ENCODE measurements at regions not wholly inside any gene's neighbourhood (a gene's known extent, or its start where the extent isn't known, plus 50 kb on each side); places are given as distances from the start of the nearest gene placed in this dataset.
"Not testable (repeated sequence)": the region's sequence is repeated elsewhere in the genome, so short reads cannot be mapped to it uniquely, and the experiment has no call there.

DNA sequence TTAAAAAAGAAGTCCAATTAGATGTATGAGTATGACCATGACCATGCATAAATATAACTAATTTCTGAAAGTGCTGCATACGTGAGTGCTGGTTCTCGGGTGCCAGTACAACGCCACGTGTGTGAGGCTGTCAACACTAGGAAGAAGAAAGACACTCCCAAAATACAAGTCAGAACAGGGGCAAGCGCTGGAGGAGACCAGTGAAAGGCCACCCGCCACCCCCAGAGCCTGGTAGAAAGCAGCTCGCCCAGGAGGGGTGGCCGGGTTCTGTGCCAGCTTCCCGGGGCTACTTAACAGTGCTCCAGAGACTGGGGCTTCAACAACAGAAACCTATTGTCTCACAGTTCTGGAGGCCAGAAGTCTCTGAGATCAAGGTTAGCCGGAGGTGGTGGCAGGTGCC, 147.6 kb downstream of the RTP5 start:
- H3K9me3 ChIP-seq (ENCODE audit: low read depth, low read length), result no peaks in the 10 kb centered on the region
- no peak overlapping the region for H3K27ac ChIP-seq
- H3K4me3 ChIP-seq, result no peak overlapping the region
- no peaks in the 10 kb centered on the region for H3K36me3 ChIP-seq (ENCODE audit: insufficient read depth, low read length)
- no peak overlapping the region for H3K9ac ChIP-seq (ENCODE audit: insufficient read length)
- no peak for DNase-seq (ENCODE audit: low read depth, low spot score)
- TF ChIP-seq FOXP2 (optimal IDR thresholded peaks at IDR 0.05; ENCODE audit: control extremely low read depth, extremely low read length, insufficient read depth), result no peak
- TF ChIP-seq EZH2 (IDR thresholded peaks at IDR 0.05), result no peak
- no peak for TF ChIP-seq POLR2AphosphoS5 (IDR thresholded peaks at IDR 0.05; ENCODE audit: borderline replicate concordance, low read depth, low read length)

- not testable (repeated sequence) for H3K4me3 ChIP-seq; H3K27ac ChIP-seq; H3K36me3 ChIP-seq (ENCODE audit: insufficient read depth, low read length); H3K9ac ChIP-seq (ENCODE audit: insufficient read length); H3K9me3 ChIP-seq (ENCODE audit: low read depth, low read length); DNase-seq (ENCODE audit: low read depth, low spot score)
Measured at GRCh38 chr2:242018416-242018815, 148.9 kb downstream of the RTP5 start.

- TF ChIP-seq EZH2 (IDR thresholded peaks at IDR 0.05) (no peak), POLR2AphosphoS5 (IDR thresholded peaks at IDR 0.05; ENCODE audit: borderline replicate concordance, low read depth, low read length) (no peak), FOXP2 (optimal IDR thresholded peaks at IDR 0.05; ENCODE audit: control extremely low read depth, extremely low read length, insufficient read depth) (no peak)
- no peak for DNase-seq (ENCODE audit: low read depth, low spot score)
- no peak overlapping the region for H3K9ac ChIP-seq (ENCODE audit: insufficient read length)
Measured at GRCh38 chr2:242019344-242019743, 149.8 kb downstream of the RTP5 start.

DNA sequence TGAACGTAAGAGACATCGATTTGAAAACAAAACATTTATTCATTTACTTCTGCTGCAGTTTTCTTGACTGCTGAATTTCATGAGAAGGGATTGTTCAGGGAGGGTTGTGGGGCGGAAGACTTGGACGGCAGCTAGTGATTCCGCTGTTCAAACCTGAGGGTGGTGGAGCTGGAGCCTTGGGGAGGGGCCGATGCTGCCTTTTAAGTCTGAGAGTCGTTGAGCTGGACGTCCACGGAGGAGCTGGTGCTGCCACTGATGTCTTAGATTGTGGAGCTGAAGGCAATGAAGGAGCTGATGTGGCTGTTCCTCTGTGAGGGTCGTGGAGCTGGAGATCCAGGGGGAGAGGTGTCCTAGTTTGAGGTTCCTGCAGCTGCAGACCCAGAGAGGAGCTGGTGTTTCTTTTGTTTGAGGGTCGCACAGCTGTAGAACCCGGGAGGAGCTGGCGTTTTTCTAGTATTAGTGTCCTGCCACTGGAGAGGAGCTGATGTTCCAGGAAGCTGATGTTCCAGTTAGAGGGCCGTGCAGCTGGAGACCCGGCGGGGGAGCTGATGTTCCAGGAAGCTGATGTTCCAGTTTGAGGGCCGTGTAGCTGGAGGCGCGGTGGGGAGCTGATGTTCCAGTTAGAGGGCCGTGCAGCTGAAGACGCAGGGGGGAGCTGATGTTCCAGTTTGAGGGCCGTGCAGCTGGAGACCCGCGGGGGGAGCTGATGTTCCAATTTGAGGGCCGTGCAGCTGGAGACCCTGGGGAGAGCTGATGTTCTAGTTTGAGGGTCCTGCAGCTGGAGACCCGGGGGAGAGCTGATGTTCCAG, 150.9 kb downstream of the RTP5 start:
- no peaks in the 10 kb centered on the region for H3K9me3 ChIP-seq (ENCODE audit: low read depth, low read length)
- H3K36me3 ChIP-seq (ENCODE audit: insufficient read depth, low read length), result no peaks in the 10 kb centered on the region
- DNase-seq (ENCODE audit: low read depth, low spot score), result peak; percentile 18
- TF ChIP-seq FOXP2 (optimal IDR thresholded peaks at IDR 0.05; ENCODE audit: control extremely low read depth, extremely low read length, insufficient read depth) (no peak), EZH2 (IDR thresholded peaks at IDR 0.05) (no peak), POLR2AphosphoS5 (IDR thresholded peaks at IDR 0.05; ENCODE audit: borderline replicate concordance, low read depth, low read length) (no peak)
- H3K27ac ChIP-seq, result no peak overlapping the region
- no peak overlapping the region for H3K9ac ChIP-seq (ENCODE audit: insufficient read length)
- peak overlapping the region; percentile 30; the same call in 1 of the 2 replicates for H3K4me3 ChIP-seq

More at GRCh38 chr2:242019344-242019743, 149.8 kb downstream of the RTP5 start:
- H3K4me3 ChIP-seq, result no peak overlapping the region
- no peaks in the 10 kb centered on the region for H3K9me3 ChIP-seq (ENCODE audit: low read depth, low read length)
- H3K27ac ChIP-seq, result no peak overlapping the region
- H3K36me3 ChIP-seq (ENCODE audit: insufficient read depth, low read length), result no peaks in the 10 kb centered on the region

DNA sequence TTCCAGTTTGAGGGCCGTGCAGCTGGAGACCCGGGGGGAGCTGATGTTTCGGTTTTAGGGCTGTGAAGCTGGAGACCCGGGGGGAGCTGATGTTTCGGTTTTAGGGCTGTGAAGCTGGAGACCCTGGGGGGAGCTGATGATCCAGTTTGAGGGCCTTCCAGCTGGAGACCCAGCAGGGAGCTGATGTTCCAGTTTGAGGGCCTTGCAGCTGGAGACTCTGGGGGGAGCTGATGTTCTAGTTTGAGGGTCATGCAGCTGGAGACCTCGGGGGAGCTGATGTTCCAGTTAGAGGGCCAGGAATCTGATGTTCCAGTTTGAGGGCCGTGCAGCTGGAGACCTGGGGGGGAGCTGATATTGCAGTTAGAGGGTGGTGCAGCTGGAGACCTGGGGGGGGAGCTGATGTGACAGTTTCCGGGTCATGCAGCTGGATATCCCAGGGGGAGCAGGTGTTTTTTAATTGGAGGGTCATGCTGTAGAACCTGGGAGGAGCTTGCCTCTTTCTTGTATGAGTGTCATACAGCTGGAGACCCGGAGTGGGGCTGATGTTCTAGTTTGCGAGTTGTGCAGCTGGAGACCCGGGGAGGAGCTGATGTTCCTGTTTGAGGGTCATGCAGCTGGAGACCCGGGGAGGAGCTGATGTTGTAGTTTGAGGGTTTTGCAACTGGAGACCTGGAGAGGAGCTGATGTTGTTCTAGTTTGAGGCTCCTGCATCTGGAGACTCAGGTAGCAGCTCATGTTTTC, 153.2 kb downstream of the RTP5 start:
- Histone ChIP-seq H3K4me3 (no peak overlapping the region), H3K36me3 (ENCODE audit: insufficient read depth, low read length) (no peaks in the 10 kb centered on the region), H3K9ac (ENCODE audit: insufficient read length) (no peak overlapping the region), H3K27ac (no peak overlapping the region), H3K9me3 (ENCODE audit: low read depth, low read length) (no peaks in the 10 kb centered on the region)
- TF ChIP-seq POLR2AphosphoS5 (IDR thresholded peaks at IDR 0.05; ENCODE audit: borderline replicate concordance, low read depth, low read length), result no peak
- TF ChIP-seq EZH2 (IDR thresholded peaks at IDR 0.05), result no peak
- no peak for TF ChIP-seq FOXP2 (optimal IDR thresholded peaks at IDR 0.05; ENCODE audit: control extremely low read depth, extremely low read length, insufficient read depth)
- no peak for DNase-seq (ENCODE audit: low read depth, low spot score)

DNA sequence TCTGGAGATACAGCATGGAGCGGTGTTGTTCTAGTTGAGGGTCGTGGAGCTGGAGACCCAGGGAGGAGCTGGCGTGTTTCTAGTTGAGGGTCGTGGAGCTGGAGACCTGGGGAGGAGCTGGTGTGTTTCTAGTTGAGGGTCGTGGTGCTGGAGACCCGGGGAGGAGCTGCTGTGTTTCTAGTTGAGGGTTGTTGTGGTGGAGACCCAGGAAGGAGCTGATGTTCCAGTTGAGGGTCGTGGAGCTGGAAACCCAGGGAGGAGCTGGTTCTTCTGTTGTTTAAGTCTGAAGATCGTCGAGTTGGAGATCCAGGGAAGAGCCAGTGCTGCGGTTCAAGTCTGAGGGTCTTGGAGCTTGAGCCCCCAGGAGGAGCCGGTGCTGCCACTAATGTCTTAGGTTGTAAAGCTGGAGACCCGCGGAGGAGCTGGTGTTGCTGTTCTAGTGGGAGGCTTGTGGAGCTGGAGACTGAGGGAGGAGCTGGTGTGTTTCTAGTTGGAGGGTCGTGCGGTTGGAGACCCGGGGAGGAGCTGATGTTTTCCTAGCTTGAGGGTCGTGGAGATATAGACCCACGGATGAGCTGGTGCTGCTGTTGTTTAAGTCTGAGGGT, 155.3 kb downstream of the RTP5 start:
- no peak for DNase-seq (ENCODE audit: low read depth, low spot score)
- Histone ChIP-seq H3K4me3 (no peak overlapping the region), H3K27ac (no peak overlapping the region), H3K9me3 (ENCODE audit: low read depth, low read length) (no peaks in the 10 kb centered on the region), H3K9ac (ENCODE audit: insufficient read length) (no peak overlapping the region), H3K36me3 (ENCODE audit: insufficient read depth, low read length) (no peaks in the 10 kb centered on the region)
- no peak for TF ChIP-seq EZH2 (IDR thresholded peaks at IDR 0.05)
- TF ChIP-seq POLR2AphosphoS5 (IDR thresholded peaks at IDR 0.05; ENCODE audit: borderline replicate concordance, low read depth, low read length), result no peak
- no peak for TF ChIP-seq FOXP2 (optimal IDR thresholded peaks at IDR 0.05; ENCODE audit: control extremely low read depth, extremely low read length, insufficient read depth)

DNA sequence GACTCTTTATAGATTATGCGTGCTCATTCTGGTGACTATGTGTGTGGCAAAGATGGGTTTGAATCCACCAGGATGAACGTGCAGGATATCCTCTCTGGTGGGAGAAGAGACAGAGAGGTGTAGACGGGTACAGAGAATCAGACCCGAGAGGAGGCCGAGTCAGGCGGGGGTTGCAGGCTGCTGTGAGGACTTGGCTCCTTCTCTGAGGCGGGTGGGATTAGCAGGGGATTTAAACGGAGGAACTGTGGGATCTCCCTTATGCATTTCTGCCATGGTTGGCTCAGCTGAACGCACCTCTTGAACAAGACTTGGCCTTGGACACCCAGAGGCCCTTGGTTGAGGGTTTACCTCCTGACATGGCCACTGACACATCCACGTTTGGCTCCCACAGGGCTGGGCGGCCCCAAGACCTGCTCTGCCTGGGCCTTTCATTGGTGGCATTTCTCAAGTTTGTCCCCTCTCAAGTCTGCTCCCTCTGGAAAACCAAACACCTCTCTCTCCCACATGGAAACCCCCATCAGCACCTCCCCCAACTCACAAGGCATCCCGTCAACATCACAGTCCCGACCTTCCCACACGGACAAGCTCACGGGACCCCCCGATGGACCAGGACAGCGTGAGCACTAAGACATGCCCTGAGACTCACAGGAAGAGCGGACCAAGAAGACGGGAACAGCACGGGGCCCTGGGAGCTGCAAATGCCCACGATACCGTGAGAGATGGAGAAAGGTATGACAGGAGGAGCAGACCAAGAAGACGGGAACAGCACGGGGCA, 158.3 kb downstream of the RTP5 start:
- no peak for TF ChIP-seq FOXP2 (optimal IDR thresholded peaks at IDR 0.05; ENCODE audit: control extremely low read depth, extremely low read length, insufficient read depth)
- no peak for TF ChIP-seq EZH2 (IDR thresholded peaks at IDR 0.05)
- TF ChIP-seq POLR2AphosphoS5 (IDR thresholded peaks at IDR 0.05; ENCODE audit: borderline replicate concordance, low read depth, low read length), result no peak
- Histone ChIP-seq H3K9ac (ENCODE audit: insufficient read length) (no peak overlapping the region), H3K4me3 (no peak overlapping the region), H3K9me3 (ENCODE audit: low read depth, low read length) (no peaks in the 10 kb centered on the region), H3K27ac (no peak overlapping the region), H3K36me3 (ENCODE audit: insufficient read depth, low read length) (no peaks in the 10 kb centered on the region)
- no peak for DNase-seq (ENCODE audit: low read depth, low spot score)
